GM12872 (cell line): ENCODE measurements at regions not wholly inside any gene's neighbourhood (a gene's known extent, or its start where the extent isn't known, plus 50 kb on each side); places are given as distances from the start of the nearest gene placed in this dataset.

ENCODE experiments used
- TF ChIP-seq, protein P1 (sequence below): IDR thresholded peaks from 3 replicates; pipeline ENCODE4 v1.5.1; 2011; ENCODE audit warnings: low read depth, mild to moderate bottlenecking, low read length, moderate library complexity; ENCODE audit not compliant: insufficient read depth

DNA sequence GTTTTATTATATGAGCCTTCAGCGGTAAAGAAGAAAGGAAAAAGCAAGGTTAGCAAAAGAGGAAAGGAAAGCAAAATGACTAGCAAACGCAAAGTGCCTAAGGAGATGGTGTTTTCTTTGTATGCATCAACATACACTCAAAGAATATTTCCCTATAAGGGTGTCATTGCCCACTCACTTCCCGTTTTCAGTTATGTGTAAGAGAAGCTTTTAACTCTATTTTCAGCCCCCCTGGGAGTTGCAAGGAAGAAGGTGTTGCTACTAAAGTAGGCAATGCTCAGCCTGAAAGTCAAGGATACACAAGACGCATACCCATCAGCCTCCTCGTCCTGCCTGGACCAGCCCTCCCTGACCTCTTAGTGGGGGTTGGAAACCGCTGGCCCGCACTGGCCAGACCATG lies 267.7 kb upstream of the ZFHX3 start:
- TF ChIP-seq, protein P1, sequence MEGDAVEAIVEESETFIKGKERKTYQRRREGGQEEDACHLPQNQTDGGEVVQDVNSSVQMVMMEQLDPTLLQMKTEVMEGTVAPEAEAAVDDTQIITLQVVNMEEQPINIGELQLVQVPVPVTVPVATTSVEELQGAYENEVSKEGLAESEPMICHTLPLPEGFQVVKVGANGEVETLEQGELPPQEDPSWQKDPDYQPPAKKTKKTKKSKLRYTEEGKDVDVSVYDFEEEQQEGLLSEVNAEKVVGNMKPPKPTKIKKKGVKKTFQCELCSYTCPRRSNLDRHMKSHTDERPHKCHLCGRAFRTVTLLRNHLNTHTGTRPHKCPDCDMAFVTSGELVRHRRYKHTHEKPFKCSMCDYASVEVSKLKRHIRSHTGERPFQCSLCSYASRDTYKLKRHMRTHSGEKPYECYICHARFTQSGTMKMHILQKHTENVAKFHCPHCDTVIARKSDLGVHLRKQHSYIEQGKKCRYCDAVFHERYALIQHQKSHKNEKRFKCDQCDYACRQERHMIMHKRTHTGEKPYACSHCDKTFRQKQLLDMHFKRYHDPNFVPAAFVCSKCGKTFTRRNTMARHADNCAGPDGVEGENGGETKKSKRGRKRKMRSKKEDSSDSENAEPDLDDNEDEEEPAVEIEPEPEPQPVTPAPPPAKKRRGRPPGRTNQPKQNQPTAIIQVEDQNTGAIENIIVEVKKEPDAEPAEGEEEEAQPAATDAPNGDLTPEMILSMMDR = no peak

DNA sequence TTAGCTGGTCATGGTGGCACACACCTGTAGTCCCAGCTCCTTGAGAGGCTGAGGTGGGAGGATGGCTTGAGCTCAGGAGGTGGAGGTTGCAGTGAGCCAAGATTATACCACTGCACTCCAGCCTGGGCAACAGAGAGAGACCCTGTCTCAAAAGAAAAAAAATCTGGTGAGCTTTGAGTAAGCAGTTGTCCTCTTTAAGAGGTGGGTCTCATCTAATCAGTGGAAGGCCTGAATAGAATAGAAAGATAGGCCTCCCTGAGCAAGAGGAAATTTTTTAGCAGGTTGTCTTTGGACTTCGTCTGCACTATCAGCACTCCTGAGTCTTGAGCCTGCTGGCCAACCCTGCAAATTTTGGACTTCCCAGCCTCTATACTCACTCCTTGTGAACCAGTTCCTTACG lies 266.0 kb upstream of the ZFHX3 start:
- TF ChIP-seq, protein P1 = no peak

DNA sequence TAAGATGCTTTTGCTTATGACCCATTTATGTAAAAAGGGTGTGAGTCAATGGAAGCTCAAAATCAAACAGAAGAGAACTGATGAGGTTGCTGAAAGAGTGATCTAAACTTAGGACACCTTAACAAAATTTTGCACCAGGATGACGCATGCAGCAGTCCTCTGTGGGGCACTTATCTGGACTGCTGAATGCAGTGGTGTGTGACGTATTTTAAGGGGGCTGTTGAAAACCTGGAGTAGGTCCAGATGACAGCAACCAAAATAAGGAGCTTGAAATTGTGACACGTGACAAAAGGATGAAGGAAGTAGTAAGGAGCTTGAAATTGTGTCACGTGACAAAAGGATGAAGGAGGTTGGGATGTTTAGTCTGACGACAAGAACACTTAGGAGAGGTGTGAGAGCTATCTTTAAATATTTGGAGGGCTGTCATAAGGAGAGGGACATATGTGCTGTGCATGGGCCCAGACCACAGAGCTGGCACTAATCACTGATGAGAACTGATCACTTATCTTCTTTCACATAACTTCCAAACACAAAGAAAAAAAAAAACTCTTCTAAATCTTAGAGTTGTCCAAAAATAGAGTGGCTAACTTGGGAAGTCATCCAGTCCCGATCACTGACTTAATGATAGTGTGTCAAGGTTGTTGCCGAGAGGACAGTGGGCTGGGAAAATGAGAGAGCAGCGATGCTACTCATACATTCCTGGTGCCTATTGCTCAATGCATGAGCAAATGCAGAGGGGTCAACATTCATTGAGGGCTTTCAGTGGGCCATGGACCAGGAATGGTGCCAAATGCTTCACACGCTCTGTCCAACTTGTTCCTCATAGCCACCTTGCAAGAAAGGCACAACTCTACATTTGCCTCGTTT lies 264.2 kb upstream of the ZFHX3 start:
- TF ChIP-seq, protein P1 = no peak

- TF ChIP-seq, protein P1 = no peak
Observed at GRCh38 chr16:73308771-73309170, 260.8 kb upstream of the ZFHX3 start.

DNA sequence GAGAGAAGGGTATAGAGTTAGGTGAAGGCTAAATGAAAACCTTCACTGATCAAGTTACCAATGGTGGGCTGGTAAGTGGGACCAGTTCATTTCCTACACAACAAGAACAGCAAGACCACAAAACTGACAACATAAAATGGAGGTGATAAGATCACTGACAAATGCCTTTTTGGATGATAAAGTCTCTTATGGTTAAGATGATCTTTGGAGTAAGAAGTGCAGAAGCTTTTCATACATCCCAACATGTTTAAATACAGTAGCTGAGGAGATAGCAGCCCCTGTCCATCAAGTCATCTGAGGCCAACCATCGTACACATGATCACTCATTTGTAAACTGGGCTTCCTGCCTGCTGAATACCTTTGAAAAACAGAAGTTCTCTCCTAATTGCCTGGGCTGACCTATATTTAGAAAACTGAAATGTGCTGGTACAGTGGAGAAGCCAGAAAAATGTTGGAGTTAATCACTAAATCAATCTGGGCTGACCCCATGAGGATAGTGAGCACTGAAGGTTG lies 259.0 kb upstream of the ZFHX3 start:
- TF ChIP-seq, protein P1 = no peak

DNA sequence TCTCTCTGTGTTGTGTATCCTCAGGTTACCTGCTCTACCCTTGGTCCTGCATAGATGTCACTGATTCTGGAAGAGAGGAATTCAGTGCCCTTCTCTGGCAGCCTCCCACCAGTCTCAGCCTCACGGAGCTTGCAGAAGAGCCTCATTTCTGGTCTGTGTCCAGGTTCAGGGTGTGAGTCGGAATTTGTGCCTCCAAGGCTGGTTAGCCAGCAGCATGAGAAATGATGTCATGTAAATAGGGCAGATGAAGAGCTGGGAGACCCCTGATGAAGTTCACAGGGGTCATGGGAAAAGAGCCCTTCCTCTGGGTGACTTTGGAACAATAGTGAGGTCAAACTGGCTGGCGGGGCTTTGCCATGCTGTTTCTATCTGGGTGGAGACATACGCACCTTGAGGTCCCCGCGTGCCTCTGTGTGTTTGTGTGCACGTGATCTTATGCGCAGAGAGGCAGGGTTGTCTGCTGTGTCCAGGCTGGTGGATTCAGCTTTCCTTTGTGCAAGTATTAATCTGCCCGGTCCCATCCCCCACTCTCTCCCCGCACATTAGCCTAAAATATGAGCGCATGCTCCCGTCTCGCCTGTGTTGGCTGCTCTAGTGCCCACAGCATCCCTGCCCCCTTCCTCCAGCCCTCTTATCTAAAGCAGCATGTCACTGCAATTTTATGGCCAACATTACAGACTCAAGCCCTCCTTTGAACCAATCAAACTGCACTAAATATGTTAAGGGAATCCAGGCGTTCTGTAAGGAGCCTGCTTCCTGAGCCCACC lies 256.3 kb upstream of the ZFHX3 start:
- TF ChIP-seq, protein P1 = no peak

GRCh38 chr16:73302942-73303341 lies 255.0 kb upstream of the ZFHX3 start:
- TF ChIP-seq, protein P1 = no peak
